OCI-LY1 (cell line): ENCODE measurements at regions not wholly inside any gene's neighbourhood (a gene's known extent, or its start where the extent isn't known, plus 50 kb on each side); places are given as distances from the start of the nearest gene placed in this dataset.

ENCODE experiments used
- H2AFZ ChIP-seq: fragments of 200-600 bp; sonication (generic), shearing (Covaris generic); 2 replicates; pipeline ENCODE4 v1.6.0; 2014; ENCODE audit warnings: antibody characterized with exemption, mild to moderate bottlenecking, low read length
- H3F3A ChIP-seq: fragments of 200-600 bp; sonication (generic), shearing (Covaris generic); 2 replicates; pipeline ENCODE4 v1.6.0; 2014; ENCODE audit warnings: mild to moderate bottlenecking, antibody characterized with exemption, low read length, moderate library complexity; ENCODE audit not compliant: insufficient read depth
- H3K27ac ChIP-seq: fragments of 200-600 bp; sonication (generic); 2 replicates; pipeline ENCODE4 v1.5.1; 2014; ENCODE audit warnings: low read length, mixed run types, mild to moderate bottlenecking, low read depth; ENCODE audit not compliant: poor library complexity, severe bottlenecking
- H3K27me3 ChIP-seq: fragments of 200-600 bp; sonication (generic); 2 replicates; pipeline ENCODE4 v1.6.0; 2014; ENCODE audit warnings: antibody characterized with exemption, mild to moderate bottlenecking, low read length, moderate library complexity; ENCODE audit not compliant: insufficient read depth
- H3K36me3 ChIP-seq: fragments of 200-600 bp; sonication (generic); 2 replicates; pipeline ENCODE4 v1.6.1; 2014; ENCODE audit warnings: mild to moderate bottlenecking, antibody characterized with exemption, low read length, moderate library complexity, mixed read lengths; ENCODE audit not compliant: insufficient read depth
- H3K4me1 ChIP-seq: fragments of 200-600 bp; sonication (generic); 2 replicates; pipeline ENCODE4 v1.5.1; 2014; ENCODE audit warnings: mild to moderate bottlenecking, low read length, moderate library complexity; ENCODE audit not compliant: insufficient read depth, severe bottlenecking
- H3K4me2 ChIP-seq: fragments of 200-600 bp; sonication (generic), shearing (Covaris generic); 2 replicates; pipeline ENCODE4 v1.6.1; 2014; ENCODE audit warnings: low read length
- H3K4me3 ChIP-seq: fragments of 200-600 bp; sonication (generic); 2 replicates; pipeline ENCODE4 v1.5.1; 2014; ENCODE audit warnings: low read length, low read depth, mild to moderate bottlenecking, mixed read lengths; ENCODE audit not compliant: poor library complexity, severe bottlenecking
- H3K79me2 ChIP-seq: fragments of 200-600 bp; shearing (Covaris generic); 2 replicates; pipeline ENCODE4 v1.6.1; 2016; ENCODE audit warnings: mixed run types, low read length, mixed read lengths; ENCODE audit not compliant: insufficient read depth
- H3K9ac ChIP-seq: fragments of 200-600 bp; sonication (generic), shearing (Covaris generic); 2 replicates; pipeline ENCODE4 v1.6.1; 2014; ENCODE audit warnings: mild to moderate bottlenecking, low read length, mixed read lengths
- H3K9me2 ChIP-seq: fragments of 200-600 bp; sonication (generic), shearing (Covaris generic); 2 replicates; pipeline ENCODE4 v1.6.1; 2014; ENCODE audit warnings: low read depth, mild to moderate bottlenecking, low read length, mixed read lengths
- H3K9me3 ChIP-seq: fragments of 200-600 bp; shearing (Covaris generic); 2 replicates; pipeline ENCODE4 v1.6.1; 2014; ENCODE audit warnings: low read length, mixed read lengths
- H4K20me1 ChIP-seq: fragments of 200-600 bp; sonication (generic), shearing (Covaris generic); 2 replicates; pipeline ENCODE4 v1.6.0; 2016; ENCODE audit warnings: mild to moderate bottlenecking, low read length; ENCODE audit not compliant: insufficient read depth
- CTCF ChIP-seq: fragments of 200-600 bp; sonication (generic), shearing (Covaris generic); IDR thresholded peaks from 2 replicates; pipeline ENCODE4 v1.5.1; 2017; ENCODE audit warnings: mild to moderate bottlenecking, antibody characterized with exemption, low read length, moderate library complexity, mixed read lengths
- EZH2 ChIP-seq: fragments of 200-600 bp; sonication (generic), shearing (Covaris generic); IDR thresholded peaks from 2 replicates; pipeline ENCODE4 v1.8.0; 2017; ENCODE audit warnings: borderline replicate concordance, mixed run types, mild to moderate bottlenecking, antibody characterized with exemption, low read length, moderate library complexity, mixed read lengths

- Histone ChIP-seq H3K27ac (no peak overlapping the region), H4K20me1 (no peaks in the 10 kb centered on the region), H3K9me3 (no peaks in the 10 kb centered on the region), H3K79me2 (no peaks in the 10 kb centered on the region), H3K4me3 (no peak overlapping the region), H3F3A (no peaks in the 10 kb centered on the region), H3K36me3 (no peaks in the 10 kb centered on the region), H3K4me1 (no peaks in the 10 kb centered on the region), H3K9me2 (no peaks in the 10 kb centered on the region), H2AFZ (no peak overlapping the region), H3K9ac (no peak overlapping the region), H3K27me3 (no peaks in the 10 kb centered on the region), H3K4me2 (no peak overlapping the region)
- no peak for TF ChIP-seq CTCF
- no peak for TF ChIP-seq EZH2
Observed at GRCh38 chr20:48017509-48017908, 232.2 kb upstream of the SULF2 start.

- H2AFZ ChIP-seq, result no peak overlapping the region
- H3K4me2 ChIP-seq, result no peak overlapping the region
- H3K4me3 ChIP-seq, result no peak overlapping the region
- H3K27ac ChIP-seq, result no peak overlapping the region
- no peaks in the 10 kb centered on the region for H3K9me3 ChIP-seq
- no peaks in the 10 kb centered on the region for H3K27me3 ChIP-seq
- H3K4me1 ChIP-seq, result no peaks in the 10 kb centered on the region
- H4K20me1 ChIP-seq, result no peaks in the 10 kb centered on the region
- H3K9me2 ChIP-seq, result no peaks in the 10 kb centered on the region
- H3K79me2 ChIP-seq, result no peaks in the 10 kb centered on the region
- no peaks in the 10 kb centered on the region for H3K36me3 ChIP-seq
- no peak overlapping the region for H3K9ac ChIP-seq
- TF ChIP-seq EZH2 (no peak), CTCF (no peak)
- no peaks in the 10 kb centered on the region for H3F3A ChIP-seq
Observed at GRCh38 chr20:48015943-48016723, 230.9 kb upstream of the SULF2 start.

- H3K4me3 ChIP-seq, result no peak overlapping the region
- no peak overlapping the region for H2AFZ ChIP-seq
- H4K20me1 ChIP-seq, result no peaks in the 10 kb centered on the region
- H3K27ac ChIP-seq, result no peak overlapping the region
- TF ChIP-seq CTCF (no peak), EZH2 (no peak)
- H3K27me3 ChIP-seq, result no peaks in the 10 kb centered on the region
- no peaks in the 10 kb centered on the region for H3K9me2 ChIP-seq
- H3K4me2 ChIP-seq, result no peak overlapping the region
- no peaks in the 10 kb centered on the region for H3K79me2 ChIP-seq
- H3K9ac ChIP-seq, result no peak overlapping the region
- no peaks in the 10 kb centered on the region for H3F3A ChIP-seq
- H3K36me3 ChIP-seq, result no peaks in the 10 kb centered on the region
- no peaks in the 10 kb centered on the region for H3K9me3 ChIP-seq
- no peaks in the 10 kb centered on the region for H3K4me1 ChIP-seq
Observed at GRCh38 chr20:48015141-48015910, 230.0 kb upstream of the SULF2 start.
